ENCODE measurements at regions not wholly inside any gene's neighbourhood (a gene's known extent, or its start where the extent isn't known, plus 50 kb on each side); places are given as distances from the start of the nearest gene placed in this dataset.

DNA sequence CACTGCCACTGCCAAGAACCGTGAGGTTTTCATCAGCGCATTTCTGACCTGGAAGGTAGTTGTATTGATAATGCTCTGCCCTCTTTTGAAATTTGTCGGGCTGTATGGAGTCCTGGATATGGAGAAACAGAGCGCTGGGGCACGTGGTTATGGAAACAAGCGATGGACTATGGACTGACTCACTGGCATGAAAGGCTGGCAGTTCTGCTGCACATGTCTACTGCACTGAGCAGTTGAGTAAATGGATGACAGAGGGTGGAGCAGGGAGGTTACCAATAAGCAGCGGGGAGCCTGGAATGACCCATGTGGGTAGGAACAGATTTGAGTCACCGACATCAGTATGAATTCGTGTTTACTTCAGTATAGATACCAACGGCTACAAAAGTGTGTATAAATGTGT lies 429.5 kb downstream of the OCA2 start:
- H3K27me3 Mint-ChIP-seq, result no peaks in the 10 kb centered on the region
- no peak for DNase-seq
- CTCF ChIA-PET, result no interaction called here
- H3K9me3 Mint-ChIP-seq, result no peaks in the 10 kb centered on the region
- H3K4me1 Mint-ChIP-seq (ENCODE audit: low read depth), result no peaks in the 10 kb centered on the region
- TF ChIP-seq, protein P1, sequence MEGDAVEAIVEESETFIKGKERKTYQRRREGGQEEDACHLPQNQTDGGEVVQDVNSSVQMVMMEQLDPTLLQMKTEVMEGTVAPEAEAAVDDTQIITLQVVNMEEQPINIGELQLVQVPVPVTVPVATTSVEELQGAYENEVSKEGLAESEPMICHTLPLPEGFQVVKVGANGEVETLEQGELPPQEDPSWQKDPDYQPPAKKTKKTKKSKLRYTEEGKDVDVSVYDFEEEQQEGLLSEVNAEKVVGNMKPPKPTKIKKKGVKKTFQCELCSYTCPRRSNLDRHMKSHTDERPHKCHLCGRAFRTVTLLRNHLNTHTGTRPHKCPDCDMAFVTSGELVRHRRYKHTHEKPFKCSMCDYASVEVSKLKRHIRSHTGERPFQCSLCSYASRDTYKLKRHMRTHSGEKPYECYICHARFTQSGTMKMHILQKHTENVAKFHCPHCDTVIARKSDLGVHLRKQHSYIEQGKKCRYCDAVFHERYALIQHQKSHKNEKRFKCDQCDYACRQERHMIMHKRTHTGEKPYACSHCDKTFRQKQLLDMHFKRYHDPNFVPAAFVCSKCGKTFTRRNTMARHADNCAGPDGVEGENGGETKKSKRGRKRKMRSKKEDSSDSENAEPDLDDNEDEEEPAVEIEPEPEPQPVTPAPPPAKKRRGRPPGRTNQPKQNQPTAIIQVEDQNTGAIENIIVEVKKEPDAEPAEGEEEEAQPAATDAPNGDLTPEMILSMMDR (IDR thresholded peaks at IDR 0.05), result no peak
- intact Hi-C loops (cut with micrococcal nuclease), result no loop called here
- POLR2A ChIA-PET, result interaction anchor here (0.8 kb wide), 1 partner anchor 54 kb away, joined by 3 read pairs; no protein-coding TSS in a partner anchor
- ATAC-seq, result no peak
- H3K4me3 Mint-ChIP-seq, result no peak overlapping the region
- H3K36me3 Mint-ChIP-seq (ENCODE audit: low read depth), result no peaks in the 10 kb centered on the region
- no peak overlapping the region for H3K27ac Mint-ChIP-seq

DNA sequence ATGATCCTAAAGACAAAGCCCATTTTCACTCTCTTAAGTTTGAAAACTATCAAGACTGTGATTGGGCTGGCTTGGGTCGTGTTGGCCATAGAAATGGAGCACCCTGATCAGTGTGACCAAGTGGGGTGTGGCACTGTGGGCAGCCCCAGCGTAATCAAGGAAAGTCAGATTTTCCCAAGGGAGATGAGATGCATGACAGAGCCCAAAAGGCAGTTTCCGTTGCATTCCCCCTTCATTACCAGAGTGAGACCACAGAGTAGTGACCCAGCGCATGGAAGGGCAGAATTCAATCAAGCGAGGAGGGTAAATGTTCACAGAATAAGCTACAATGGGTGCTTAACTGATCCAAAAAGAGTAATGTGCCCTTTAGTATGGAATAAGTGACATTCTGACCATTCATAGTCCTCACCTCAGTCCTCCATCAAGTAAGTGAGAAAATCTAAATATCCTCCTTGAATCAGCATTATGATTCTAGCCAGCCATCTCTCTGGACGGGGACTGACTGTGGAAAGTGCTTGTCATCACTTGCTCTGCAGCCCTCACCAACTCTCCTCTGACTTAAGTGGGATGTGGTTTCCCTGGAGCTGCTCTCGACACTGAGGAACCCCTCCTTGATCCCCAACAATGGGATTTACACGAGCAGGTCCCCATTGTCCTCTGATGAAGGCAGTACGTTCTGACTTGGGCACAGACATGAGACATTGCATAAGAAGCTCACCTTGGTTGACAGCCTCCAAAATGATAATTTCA lies 430.5 kb downstream of the OCA2 start:
- H3K4me1 Mint-ChIP-seq (ENCODE audit: low read depth), result no peaks in the 10 kb centered on the region
- H3K9me3 Mint-ChIP-seq, result no peaks in the 10 kb centered on the region
- TF ChIP-seq, protein P1 (IDR thresholded peaks at IDR 0.05), result no peak
- H3K4me3 Mint-ChIP-seq, result no peak overlapping the region
- no peaks in the 10 kb centered on the region for H3K36me3 Mint-ChIP-seq (ENCODE audit: low read depth)
- no peak overlapping the region for H3K27ac Mint-ChIP-seq
- intact Hi-C loops (cut with micrococcal nuclease), result no loop called here
- ATAC-seq (no peak), DNase-seq (no peak)
- H3K27me3 Mint-ChIP-seq, result no peaks in the 10 kb centered on the region
- CTCF ChIA-PET, result no interaction called here
- POLR2A ChIA-PET, result no interaction called here

DNA sequence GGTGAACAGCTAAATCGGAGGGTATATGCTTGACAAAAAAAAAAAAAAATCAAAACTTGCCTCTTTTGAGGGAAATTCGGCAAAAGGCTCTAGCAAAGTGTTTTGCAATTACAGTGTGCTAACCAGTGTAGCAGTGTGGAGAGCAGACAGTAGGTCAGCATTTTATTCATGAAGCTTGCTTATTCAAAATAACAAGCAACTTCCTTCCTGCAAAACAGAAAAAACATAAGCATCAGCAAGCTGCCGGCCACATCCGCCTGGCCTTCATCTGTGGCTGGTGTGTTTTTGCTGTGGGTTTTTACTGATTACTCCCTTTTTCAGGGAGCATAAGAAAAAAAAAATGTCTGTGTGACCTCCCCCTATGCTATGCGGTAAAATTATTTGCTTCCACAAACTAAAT lies 434.1 kb downstream of the OCA2 start:
- intact Hi-C loops (cut with micrococcal nuclease), result no loop called here
- H3K27ac Mint-ChIP-seq, result no peak overlapping the region
- ATAC-seq (no peak), DNase-seq (no peak)
- CTCF ChIA-PET, result no interaction called here
- POLR2A ChIA-PET, result no interaction called here
- H3K36me3 Mint-ChIP-seq (ENCODE audit: low read depth), result no peaks in the 10 kb centered on the region
- H3K4me3 Mint-ChIP-seq, result no peak overlapping the region
- no peaks in the 10 kb centered on the region for H3K9me3 Mint-ChIP-seq
- no peaks in the 10 kb centered on the region for H3K4me1 Mint-ChIP-seq (ENCODE audit: low read depth)
- TF ChIP-seq, protein P1 (IDR thresholded peaks at IDR 0.05), result no peak
- no peaks in the 10 kb centered on the region for H3K27me3 Mint-ChIP-seq

- TF ChIP-seq, protein P1 (IDR thresholded peaks at IDR 0.05), result no peak
- DNase-seq (no peak), ATAC-seq (no peak)
- no peaks in the 10 kb centered on the region for H3K36me3 Mint-ChIP-seq (ENCODE audit: low read depth)
- ChIA-PET POLR2A (no interaction called here), CTCF (no interaction called here)
- H3K27ac Mint-ChIP-seq, result no peak overlapping the region
- H3K9me3 Mint-ChIP-seq, result no peaks in the 10 kb centered on the region
- no peaks in the 10 kb centered on the region for H3K27me3 Mint-ChIP-seq
- H3K4me1 Mint-ChIP-seq (ENCODE audit: low read depth), result no peaks in the 10 kb centered on the region
- H3K4me3 Mint-ChIP-seq, result no peak overlapping the region
- intact Hi-C loops (cut with micrococcal nuclease), result no loop called here
Observed at GRCh38 chr15:27662892-27663291, 436.2 kb downstream of the OCA2 start.

DNA sequence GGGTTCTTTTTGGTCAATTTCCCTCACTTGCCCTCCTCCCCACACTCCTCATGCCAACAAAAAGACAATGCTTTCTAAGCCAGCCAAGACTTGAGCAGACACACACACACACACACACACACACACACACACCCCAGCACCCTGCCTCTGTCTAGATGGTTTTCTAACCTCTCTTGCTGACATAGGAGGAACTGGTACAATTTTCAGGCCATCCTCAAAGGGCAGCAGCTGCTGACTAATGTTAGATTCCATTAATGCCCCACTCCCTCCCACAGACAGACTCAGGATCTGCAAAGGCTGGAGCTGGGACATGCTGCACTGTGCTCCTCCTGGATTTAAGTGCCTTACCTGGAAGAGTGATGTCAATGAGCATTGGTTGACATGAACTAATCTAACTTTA lies 438.4 kb downstream of the OCA2 start:
- H3K9me3 Mint-ChIP-seq, result no peaks in the 10 kb centered on the region
- intact Hi-C loops (cut with micrococcal nuclease), result no loop called here
- H3K4me1 Mint-ChIP-seq (ENCODE audit: low read depth), result no peaks in the 10 kb centered on the region
- H3K4me3 Mint-ChIP-seq, result no peak overlapping the region
- no peak for ATAC-seq
- ChIA-PET CTCF (no interaction called here), POLR2A (no interaction called here)
- no peaks in the 10 kb centered on the region for H3K36me3 Mint-ChIP-seq (ENCODE audit: low read depth)
- no peaks in the 10 kb centered on the region for H3K27me3 Mint-ChIP-seq
- no peak overlapping the region for H3K27ac Mint-ChIP-seq
- TF ChIP-seq, protein P1 (IDR thresholded peaks at IDR 0.05), result no peak
- DNase-seq, result no peak
